Fibroblast of lung (primary cell): ENCODE measurements at regions not wholly inside any gene's neighbourhood (a gene's known extent, or its start where the extent isn't known, plus 50 kb on each side); places are given as distances from the start of the nearest gene placed in this dataset.

Source experiments
- DNase-seq, 2 donors: peaks; one replicate each; pipeline versions ENCODE4 v3.0.0 to v3.0.0-alpha.2; 2010; ENCODE audit warnings: low read depth in 2 of 2
- H2AFZ ChIP-seq: 2 replicates; pipeline ENCODE4 v1.5.1; 2012; ENCODE audit warnings: low read length, control low read depth, inconsistent platforms
- H3K27ac ChIP-seq: 2 replicates; pipeline ENCODE4 v1.5.1; 2011; ENCODE audit warnings: low read length, control low read depth; ENCODE audit not compliant: insufficient read depth
- H3K27me3 ChIP-seq: 2 replicates; pipeline ENCODE4 v1.5.1; 2011; ENCODE audit warnings: mild to moderate bottlenecking, low read length; ENCODE audit not compliant: control insufficient read depth, insufficient read depth
- H3K36me3 ChIP-seq: 2 replicates; pipeline ENCODE4 v1.5.1; 2011; ENCODE audit warnings: low read length; ENCODE audit not compliant: control insufficient read depth, insufficient read depth
- H3K4me1 ChIP-seq: 2 replicates; pipeline ENCODE4 v1.5.1; 2011; ENCODE audit warnings: low read length; ENCODE audit not compliant: control insufficient read depth, insufficient read depth; ENCODE audit errors: extremely low read depth
- H3K4me2 ChIP-seq: 2 replicates; pipeline ENCODE4 v1.5.1; 2011; ENCODE audit warnings: low read length, control low read depth; ENCODE audit not compliant: insufficient read depth; ENCODE audit errors: extremely low read depth
- H3K4me3 ChIP-seq, 4 experiments: fragments of 200-600 bp in 1 of 4; sonication (generic) in 1 of 4; replicated peaks in 1 of 4; 2 replicates each; pipeline ENCODE4 v1.5.1; 2011 to 2016; ENCODE audit warnings: low read length in 4 of 4, low read depth in 3 of 4, mild to moderate bottlenecking in 3 of 4, control low read depth in 2 of 4, inconsistent platforms in 1 of 4, mixed read lengths in 1 of 4; ENCODE audit not compliant: insufficient read depth in 1 of 4; ENCODE audit errors: control extremely low read depth in 1 of 4
- H3K79me2 ChIP-seq: 2 replicates; pipeline ENCODE4 v1.5.1; 2012; ENCODE audit warnings: mild to moderate bottlenecking, low read length, inconsistent platforms; ENCODE audit not compliant: control insufficient read depth, insufficient read depth
- H3K9ac ChIP-seq: 2 replicates; pipeline ENCODE4 v1.5.1; 2011; ENCODE audit warnings: mild to moderate bottlenecking, low read length, control low read depth; ENCODE audit not compliant: insufficient read depth
- H3K9me3 ChIP-seq: 2 replicates; pipeline ENCODE4 v1.5.1; 2012; ENCODE audit warnings: low read depth, low read length; ENCODE audit not compliant: control insufficient read depth, insufficient read depth
- H4K20me1 ChIP-seq: 2 replicates; pipeline ENCODE4 v1.5.1; 2011; ENCODE audit warnings: low read length; ENCODE audit not compliant: control insufficient read depth, insufficient read depth; ENCODE audit errors: extremely low read depth
- EZH2 ChIP-seq: IDR thresholded peaks from 2 replicates; pipeline ENCODE4 v1.5.1; 2012; ENCODE audit warnings: low read length, control low read depth, mild to moderate bottlenecking; ENCODE audit errors: missing control alignments
- TF ChIP-seq, protein P1 (sequence below), 2 donors: IDR thresholded peaks in 1 of 2; conservative IDR thresholded peaks in 1 of 2; 1 replicate in 1 of 2; 2 replicates in 1 of 2; pipeline ENCODE4 v1.5.1; 2011 to 2012; ENCODE audit warnings: low read length in 2 of 2, control low read depth in 1 of 2, inconsistent platforms in 1 of 2, low read depth in 1 of 2, mild to moderate bottlenecking in 1 of 2

GRCh38 chr14:82537831-82538230 lies 1004.2 kb upstream of the SEL1L start:
- Histone ChIP-seq H3K9ac (no peak overlapping the region), H2AFZ (no peak overlapping the region), H3K4me3 (no peak overlapping the region), H3K9me3 (no peaks in the 10 kb centered on the region), H4K20me1 (no peaks in the 10 kb centered on the region), H3K4me1 (no peaks in the 10 kb centered on the region), H3K27me3 (no peaks in the 10 kb centered on the region), H3K27ac (no peak overlapping the region), H3K79me2 (no peaks in the 10 kb centered on the region), H3K36me3 (no peaks in the 10 kb centered on the region), H3K4me2 (no peak overlapping the region)
- TF ChIP-seq, protein P1, sequence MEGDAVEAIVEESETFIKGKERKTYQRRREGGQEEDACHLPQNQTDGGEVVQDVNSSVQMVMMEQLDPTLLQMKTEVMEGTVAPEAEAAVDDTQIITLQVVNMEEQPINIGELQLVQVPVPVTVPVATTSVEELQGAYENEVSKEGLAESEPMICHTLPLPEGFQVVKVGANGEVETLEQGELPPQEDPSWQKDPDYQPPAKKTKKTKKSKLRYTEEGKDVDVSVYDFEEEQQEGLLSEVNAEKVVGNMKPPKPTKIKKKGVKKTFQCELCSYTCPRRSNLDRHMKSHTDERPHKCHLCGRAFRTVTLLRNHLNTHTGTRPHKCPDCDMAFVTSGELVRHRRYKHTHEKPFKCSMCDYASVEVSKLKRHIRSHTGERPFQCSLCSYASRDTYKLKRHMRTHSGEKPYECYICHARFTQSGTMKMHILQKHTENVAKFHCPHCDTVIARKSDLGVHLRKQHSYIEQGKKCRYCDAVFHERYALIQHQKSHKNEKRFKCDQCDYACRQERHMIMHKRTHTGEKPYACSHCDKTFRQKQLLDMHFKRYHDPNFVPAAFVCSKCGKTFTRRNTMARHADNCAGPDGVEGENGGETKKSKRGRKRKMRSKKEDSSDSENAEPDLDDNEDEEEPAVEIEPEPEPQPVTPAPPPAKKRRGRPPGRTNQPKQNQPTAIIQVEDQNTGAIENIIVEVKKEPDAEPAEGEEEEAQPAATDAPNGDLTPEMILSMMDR (conservative IDR thresholded peaks at IDR 0.05 in 1 of 2, IDR thresholded peaks at IDR 0.05 in 1 of 2; ENCODE audit: low read depth in 1 of 2, low read length in 2 of 2), result no peak
- TF ChIP-seq EZH2, result no peak
- no peak for DNase-seq

- H3K9me3 ChIP-seq, result no peaks in the 10 kb centered on the region
- H3K4me2 ChIP-seq, result no peak overlapping the region
- H3K36me3 ChIP-seq, result no peaks in the 10 kb centered on the region
- no peak for TF ChIP-seq EZH2
- TF ChIP-seq, protein P1 (conservative IDR thresholded peaks at IDR 0.05 in 1 of 2, IDR thresholded peaks at IDR 0.05 in 1 of 2; ENCODE audit: low read depth in 1 of 2, low read length in 2 of 2), result no peak
- no peaks in the 10 kb centered on the region for H3K4me1 ChIP-seq
- H3K4me3 ChIP-seq, result no peak overlapping the region
- no peak overlapping the region for H2AFZ ChIP-seq
- H3K27ac ChIP-seq, result no peak overlapping the region
- H3K79me2 ChIP-seq, result no peaks in the 10 kb centered on the region
- no peak for DNase-seq
- H4K20me1 ChIP-seq, result no peaks in the 10 kb centered on the region
- no peak overlapping the region for H3K9ac ChIP-seq
- no peaks in the 10 kb centered on the region for H3K27me3 ChIP-seq
Measured at GRCh38 chr14:82546401-82546800, 1012.7 kb upstream of the SEL1L start.

DNA sequence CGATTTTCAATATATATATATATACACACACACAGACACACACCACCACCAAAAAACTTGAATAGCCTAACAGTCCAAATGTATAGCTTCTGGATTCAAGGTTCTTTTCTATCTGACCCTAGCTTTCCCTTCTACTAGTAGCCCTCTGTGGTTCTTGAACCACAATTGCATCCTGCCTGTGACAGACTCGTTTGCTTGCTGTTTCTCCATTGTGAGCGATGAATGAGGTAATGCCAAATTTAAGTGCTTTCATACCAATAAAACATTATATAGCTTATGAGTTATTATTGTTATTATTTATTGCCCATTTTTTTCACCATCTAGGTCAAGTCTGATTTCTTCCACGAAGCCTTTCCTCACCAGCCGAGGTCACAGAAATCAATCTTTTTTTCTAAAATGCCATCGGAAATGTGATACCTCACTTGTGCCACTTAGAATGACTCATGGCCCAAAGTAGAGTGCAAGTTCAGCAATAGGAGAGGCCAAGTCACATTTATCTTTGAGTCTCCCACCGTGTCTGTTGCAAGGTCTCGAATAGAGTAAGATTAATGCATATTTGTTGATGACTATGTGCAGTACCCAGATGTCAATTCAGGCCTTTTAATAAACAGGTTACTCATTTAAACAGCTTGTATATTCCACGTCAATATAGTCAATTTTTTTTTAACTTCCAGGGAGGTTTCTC lies 1015.8 kb upstream of the SEL1L start:
- no peak overlapping the region for H2AFZ ChIP-seq
- no peak overlapping the region for H3K27ac ChIP-seq
- DNase-seq, result no peak
- H3K4me2 ChIP-seq, result no peak overlapping the region
- TF ChIP-seq, protein P1 (conservative IDR thresholded peaks at IDR 0.05 in 1 of 2, IDR thresholded peaks at IDR 0.05 in 1 of 2; ENCODE audit: low read depth in 1 of 2, low read length in 2 of 2), result no peak
- TF ChIP-seq EZH2, result no peak
- no peaks in the 10 kb centered on the region for H3K9me3 ChIP-seq
- H3K36me3 ChIP-seq, result no peaks in the 10 kb centered on the region
- H3K4me1 ChIP-seq, result no peaks in the 10 kb centered on the region
- no peaks in the 10 kb centered on the region for H3K27me3 ChIP-seq
- H4K20me1 ChIP-seq, result no peaks in the 10 kb centered on the region
- no peak overlapping the region for H3K4me3 ChIP-seq
- no peaks in the 10 kb centered on the region for H3K79me2 ChIP-seq
- no peak overlapping the region for H3K9ac ChIP-seq
